Frontal cortex (tissue), 3 donors: ENCODE measurements at regions not wholly inside any gene's neighbourhood (a gene's known extent, or its start where the extent isn't known, plus 50 kb on each side); places are given as distances from the start of the nearest gene placed in this dataset.

Experiments
- DNase-seq, 2 donors: peaks; one replicate each; pipeline ENCODE4 v3.0.0; 2012; ENCODE audit warnings: low spot score in 2 of 2
- FAIRE-seq: peaks from 2 replicates; lab custom pipeline; 2012; peaks lifted over from hg19 to GRCh38; lab: Jason Lieb, UNC
- donor health status: control.
- donor health status: control.
- donor health status: control.

GRCh38 chr2:236671896-236672562 lies 102.4 kb downstream of the ACKR3 start:
- FAIRE-seq, result no peak

GRCh38 chr2:236672606-236673005 lies 103.0 kb downstream of the ACKR3 start:
- DNase-seq (no peak), FAIRE-seq (no peak)

More at GRCh38 chr2:236671896-236672562, 102.4 kb downstream of the ACKR3 start:
- no peak for DNase-seq

- FAIRE-seq (no peak), DNase-seq (no peak)
These were observed 103.6 kb downstream of the ACKR3 start for GRCh38 chr2:236673126-236673822.

DNA sequence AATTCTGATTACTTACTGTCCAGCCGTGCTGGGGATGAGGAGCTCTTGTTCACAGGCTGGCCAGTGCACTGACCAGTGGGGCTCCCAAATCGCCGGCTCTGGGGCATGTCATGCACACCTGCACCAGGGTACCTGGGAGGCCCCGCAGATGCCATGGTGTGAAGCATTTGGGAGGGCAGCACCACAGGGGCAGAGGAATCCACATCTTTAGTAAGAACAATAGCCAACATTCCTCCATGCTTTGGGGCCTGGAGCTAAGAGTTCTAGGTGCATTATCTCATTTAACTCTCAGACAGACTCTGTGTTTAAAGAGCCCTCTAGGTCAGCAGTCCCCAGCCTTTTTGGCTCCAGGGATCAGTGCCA lies 104.2 kb downstream of the ACKR3 start:
- DNase-seq (no peak), FAIRE-seq (no peak)

DNA sequence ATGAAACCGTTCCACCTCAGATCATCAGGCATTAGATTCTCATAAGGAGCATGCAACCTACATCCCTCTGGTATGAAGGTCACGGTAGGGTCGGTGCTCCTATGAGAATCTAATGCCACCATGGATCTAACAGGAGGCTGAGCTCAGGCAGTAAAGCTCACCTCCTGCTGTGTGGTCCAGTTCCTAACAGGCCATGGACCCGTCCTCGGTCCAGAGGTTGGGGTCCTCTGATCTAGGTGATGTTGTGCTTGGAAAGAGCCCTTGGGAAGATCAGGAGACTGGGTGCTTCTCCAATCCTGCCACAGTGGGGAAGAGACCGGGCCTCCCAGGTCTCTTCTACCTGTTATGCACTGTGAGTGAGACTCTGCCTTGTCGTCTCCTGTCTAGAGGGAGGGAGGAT lies 104.6 kb downstream of the ACKR3 start:
- FAIRE-seq (no peak), DNase-seq (no peak)

DNA sequence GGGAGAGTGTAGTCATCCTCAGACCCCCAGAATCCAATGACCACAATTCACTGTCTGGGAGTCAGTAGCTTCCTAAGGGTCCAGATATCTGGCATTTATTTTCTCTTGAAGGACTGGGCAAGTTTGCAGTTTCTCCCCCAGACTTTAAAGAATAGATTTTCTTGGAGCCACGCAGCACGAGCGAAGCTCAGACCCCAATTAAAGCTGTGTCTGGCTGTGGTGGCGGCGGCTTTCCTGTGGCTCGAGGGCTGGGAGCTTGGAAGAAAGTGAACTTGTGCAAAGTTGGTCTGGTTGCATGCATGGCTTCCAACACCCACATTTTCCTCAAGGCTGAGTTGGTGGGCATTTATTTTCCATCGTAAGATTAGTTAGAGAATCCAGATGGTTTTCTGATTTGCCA lies 105.0 kb downstream of the ACKR3 start:
- DNase-seq, result no peak
- FAIRE-seq, result no peak

GRCh38 chr2:236675051-236675450 lies 105.4 kb downstream of the ACKR3 start:
- DNase-seq, result no peak
- FAIRE-seq, result no peak

- FAIRE-seq, result no peak
These were observed 105.9 kb downstream of the ACKR3 start for GRCh38 chr2:236675526-236675925.

GRCh38 chr2:236676136-236676873 lies 106.7 kb downstream of the ACKR3 start:
- FAIRE-seq (no peak), DNase-seq (no peak)

More at GRCh38 chr2:236675526-236675925, 105.9 kb downstream of the ACKR3 start:
- DNase-seq, result no peak

DNA sequence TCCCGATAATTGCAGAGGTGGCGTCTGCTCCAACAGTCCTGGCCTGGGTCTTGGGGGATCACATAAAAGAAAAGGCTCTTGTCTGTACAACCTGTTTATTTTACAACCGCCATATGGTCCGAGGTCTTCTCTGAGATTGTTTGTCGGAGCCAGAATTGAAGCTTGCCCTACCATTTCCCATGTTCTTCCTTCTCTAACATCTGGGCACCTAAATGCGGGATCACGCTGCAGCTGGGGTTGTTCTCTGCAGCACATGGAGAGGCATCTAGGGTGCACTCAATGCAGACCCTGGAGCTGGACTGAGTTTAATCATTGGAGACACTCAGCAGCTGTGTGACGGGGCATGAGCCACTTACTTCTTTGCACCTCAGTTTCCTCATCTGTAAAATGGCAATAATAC lies 107.7 kb downstream of the ACKR3 start:
- no peak for DNase-seq
- no peak for FAIRE-seq

- DNase-seq, result no peak
- FAIRE-seq, result no peak
These were observed 108.8 kb downstream of the ACKR3 start for GRCh38 chr2:236678307-236678975.

DNA sequence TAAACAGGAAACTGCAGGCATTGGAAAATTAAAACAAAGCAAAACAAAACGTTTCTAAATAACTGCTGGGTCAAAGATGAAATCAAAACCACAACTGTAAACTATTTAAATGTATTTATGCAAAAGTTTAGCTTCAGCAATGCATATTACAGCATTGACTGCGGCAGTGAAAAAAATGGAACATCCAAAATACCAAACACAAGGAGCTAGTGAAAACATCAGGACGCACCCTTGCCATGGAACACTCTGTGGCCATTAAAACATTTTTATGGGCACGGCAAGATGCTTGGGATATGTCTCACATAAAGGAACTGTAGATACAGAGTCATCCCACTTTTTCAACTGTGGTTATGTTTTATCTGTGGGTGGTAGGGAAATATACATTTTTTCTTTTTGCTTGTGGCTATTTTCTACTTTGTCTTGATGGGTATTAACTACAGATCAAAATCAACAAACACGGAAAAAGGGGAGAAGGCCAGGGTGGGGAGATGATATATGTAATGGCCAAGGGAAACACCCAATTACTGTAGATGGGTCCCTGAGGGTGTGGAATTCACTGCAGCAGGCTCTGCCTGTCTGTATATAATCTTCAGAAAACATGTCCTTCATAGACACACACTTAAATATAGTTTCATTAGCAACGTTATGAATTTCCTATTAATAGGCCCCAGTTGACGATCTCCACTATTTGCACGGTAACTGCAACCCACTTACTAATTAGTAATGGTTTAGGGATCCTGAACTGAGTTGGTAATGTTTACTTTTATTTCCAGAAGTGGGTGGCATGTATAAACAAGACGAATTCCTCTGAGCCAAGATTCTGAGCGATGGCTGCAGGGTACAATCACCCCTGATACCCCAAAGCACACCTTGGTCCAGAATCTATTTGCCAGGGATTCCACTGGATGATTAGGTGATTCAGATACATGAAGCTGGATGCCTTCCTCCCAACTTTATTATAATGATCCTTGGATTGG lies 110.5 kb downstream of the ACKR3 start:
- FAIRE-seq (no peak), DNase-seq (no peak)

DNA sequence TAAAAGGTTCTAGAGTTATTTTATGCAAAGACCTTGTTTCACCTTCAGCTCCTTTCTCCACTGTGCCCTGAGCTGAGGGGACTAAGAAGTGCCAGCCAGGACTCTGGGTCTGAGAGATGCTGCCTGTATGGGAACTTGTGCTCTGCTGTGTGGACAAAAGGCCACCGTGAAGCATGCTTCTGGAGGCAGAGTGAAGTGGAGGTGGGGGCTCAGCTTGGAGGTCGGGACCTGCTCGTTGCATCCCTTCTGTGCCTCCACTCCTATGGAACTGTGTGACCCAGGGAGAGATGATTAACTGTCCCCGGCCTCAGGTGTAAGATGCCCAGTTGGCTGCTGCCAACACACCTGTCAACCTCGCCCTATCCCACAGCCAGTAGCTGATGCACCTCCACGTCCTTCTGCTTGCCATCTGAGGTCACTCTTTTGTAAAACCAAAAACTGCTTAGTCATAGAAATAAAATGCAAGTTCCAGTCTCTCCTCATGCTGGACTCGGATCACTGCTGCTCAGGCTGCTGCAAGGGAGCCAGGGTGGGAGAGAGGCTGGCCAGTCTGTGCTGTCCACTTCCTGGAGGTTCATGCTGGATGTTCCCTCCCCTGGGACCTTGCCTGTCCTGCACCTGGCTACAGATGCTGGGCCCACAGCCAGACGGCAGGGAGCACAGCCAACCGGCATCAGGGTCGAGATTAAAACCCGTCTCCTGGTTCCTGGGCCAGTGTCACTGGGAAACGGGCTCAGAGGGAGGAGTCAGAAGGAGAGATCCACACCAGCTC lies 113.2 kb downstream of the ACKR3 start:
- FAIRE-seq (no peak), DNase-seq (no peak)

- no peak for DNase-seq
- no peak for FAIRE-seq
These were observed 115.1 kb downstream of the ACKR3 start for GRCh38 chr2:236684504-236685256.

DNA sequence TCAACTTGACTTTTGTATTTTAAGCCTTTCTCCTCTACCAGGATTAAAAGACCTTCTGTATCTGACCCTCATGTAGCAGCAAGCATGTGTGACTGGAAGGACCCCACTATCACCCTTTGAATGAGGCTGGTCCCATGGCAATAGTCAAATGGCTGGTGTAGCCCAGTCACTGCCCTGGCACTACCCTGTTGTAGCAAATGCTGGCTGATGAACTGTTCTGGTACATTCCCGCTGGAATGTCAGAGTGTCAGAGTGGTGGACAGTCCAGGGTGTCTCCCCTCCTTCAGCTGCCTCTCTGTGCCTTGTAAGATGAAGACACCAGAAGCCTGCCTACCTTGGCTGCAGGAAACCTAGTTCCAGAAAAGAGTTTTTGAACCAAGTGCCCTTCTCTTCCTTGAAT lies 115.7 kb downstream of the ACKR3 start:
- no peak for FAIRE-seq

GRCh38 chr2:236685979-236686520 lies 116.4 kb downstream of the ACKR3 start:
- no peak for FAIRE-seq
- no peak for DNase-seq

More for the DNA sequence above, 115.7 kb downstream of the ACKR3 start:
- no peak for DNase-seq

DNA sequence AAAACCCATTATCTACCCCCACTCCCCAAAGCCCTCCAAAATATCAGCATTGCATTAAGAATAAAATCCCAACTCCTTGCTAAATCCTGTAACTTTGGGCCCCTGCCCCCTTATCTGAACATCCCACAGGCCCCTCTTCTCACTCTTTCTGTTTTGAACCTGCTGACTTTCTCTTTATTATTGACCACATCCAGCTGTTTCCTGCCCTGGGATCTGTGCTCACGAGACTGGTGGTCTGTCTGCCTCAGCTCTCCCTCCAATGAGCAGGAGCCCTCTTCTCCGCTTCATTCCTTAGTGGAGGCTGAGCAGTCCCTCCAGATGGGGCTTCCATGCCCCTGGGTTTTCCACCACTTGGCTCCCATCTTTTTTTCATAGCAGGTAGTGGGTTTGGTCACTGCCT lies 116.9 kb downstream of the ACKR3 start:
- DNase-seq (no peak), FAIRE-seq (no peak)
